ENCODE measurements at regions not wholly inside any gene's neighbourhood (a gene's known extent, or its start where the extent isn't known, plus 50 kb on each side); places are given as distances from the start of the nearest gene placed in this dataset.
"Not testable (repeated sequence)": the region's sequence is repeated elsewhere in the genome, so short reads cannot be mapped to it uniquely, and the experiment has no call there.

GRCh38 chr1:105260001-105260400 is 1510.3 kb downstream of the AMY1C start:
- FAIRE-seq (no peak), DNase-seq (ENCODE audit: insufficient read length, low spot score) (no peak)
- no peak for TF ChIP-seq POLR2A (IDR thresholded peaks at IDR 0.05; ENCODE audit: low read depth, low read length)

GRCh38 chr1:105270966-105271365 is 1521.3 kb downstream of the AMY1C start:
- FAIRE-seq (no peak), DNase-seq (ENCODE audit: insufficient read length, low spot score) (no peak)
- no peak for TF ChIP-seq POLR2A (IDR thresholded peaks at IDR 0.05; ENCODE audit: low read depth, low read length)

- DNase-seq (ENCODE audit: insufficient read length, low spot score); FAIRE-seq: not testable (repeated sequence)
Measured at GRCh38 chr1:105272376-105272775, 1522.7 kb downstream of the AMY1C start.

- TF ChIP-seq POLR2A (IDR thresholded peaks at IDR 0.05; ENCODE audit: low read depth, low read length), result no peak
- DNase-seq (ENCODE audit: insufficient read length, low spot score) (no peak), FAIRE-seq (no peak)
Measured at GRCh38 chr1:105294838-105295237, 1545.1 kb downstream of the AMY1C start.

GRCh38 chr1:105310063-105310462 is 1560.4 kb downstream of the AMY1C start:
- FAIRE-seq (no peak), DNase-seq (ENCODE audit: insufficient read length, low spot score) (no peak)
- TF ChIP-seq POLR2A (IDR thresholded peaks at IDR 0.05; ENCODE audit: low read depth, low read length), result no peak

- no peak for TF ChIP-seq POLR2A (IDR thresholded peaks at IDR 0.05; ENCODE audit: low read depth, low read length)
- no peak for FAIRE-seq
Measured at GRCh38 chr1:105317976-105318375, 1568.3 kb downstream of the AMY1C start.

GRCh38 chr1:105326886-105327285 is 1577.2 kb downstream of the AMY1C start:
- no peak for TF ChIP-seq POLR2A (IDR thresholded peaks at IDR 0.05; ENCODE audit: low read depth, low read length)
- FAIRE-seq, result no peak
- no peak for DNase-seq (ENCODE audit: insufficient read length, low spot score)

More at GRCh38 chr1:105317976-105318375, 1568.3 kb downstream of the AMY1C start:
- DNase-seq (ENCODE audit: insufficient read length, low spot score), result no peak

GRCh38 chr1:105337420-105337819 is 1587.7 kb downstream of the AMY1C start:
- TF ChIP-seq POLR2A (IDR thresholded peaks at IDR 0.05; ENCODE audit: low read depth, low read length), result no peak
- FAIRE-seq, result no peak
- DNase-seq (ENCODE audit: insufficient read length, low spot score), result no peak

GRCh38 chr1:105343317-105343716 is 1593.6 kb downstream of the AMY1C start:
- no peak for TF ChIP-seq POLR2A (IDR thresholded peaks at IDR 0.05; ENCODE audit: low read depth, low read length)
- DNase-seq (ENCODE audit: insufficient read length, low spot score), result no peak
- FAIRE-seq, result no peak

- no peak for TF ChIP-seq POLR2A (IDR thresholded peaks at IDR 0.05; ENCODE audit: low read depth, low read length)
- FAIRE-seq (no peak), DNase-seq (ENCODE audit: insufficient read length, low spot score) (no peak)
Measured at GRCh38 chr1:105359457-105359856, 1609.8 kb downstream of the AMY1C start.

GRCh38 chr1:105362438-105362837 is 1612.7 kb downstream of the AMY1C start:
- no peak for DNase-seq (ENCODE audit: insufficient read length, low spot score)
- TF ChIP-seq POLR2A (IDR thresholded peaks at IDR 0.05; ENCODE audit: low read depth, low read length), result no peak
- FAIRE-seq, result no peak

GRCh38 chr1:105368446-105368845 is 1618.7 kb downstream of the AMY1C start:
- no peak for TF ChIP-seq POLR2A (IDR thresholded peaks at IDR 0.05; ENCODE audit: low read depth, low read length)
- FAIRE-seq (no peak), DNase-seq (ENCODE audit: insufficient read length, low spot score) (no peak)

GRCh38 chr1:105373681-105374080 is 1624.0 kb downstream of the AMY1C start:
- TF ChIP-seq POLR2A (IDR thresholded peaks at IDR 0.05; ENCODE audit: low read depth, low read length), result no peak
- no peak for DNase-seq (ENCODE audit: insufficient read length, low spot score)
- FAIRE-seq, result no peak

GRCh38 chr1:105386489-105386888 is 1636.8 kb downstream of the AMY1C start:
- FAIRE-seq, result no peak
- DNase-seq (ENCODE audit: insufficient read length, low spot score), result no peak
- no peak for TF ChIP-seq POLR2A (IDR thresholded peaks at IDR 0.05; ENCODE audit: low read depth, low read length)

GRCh38 chr1:105396001-105396400 is 1646.3 kb downstream of the AMY1C start:
- no peak for FAIRE-seq
- no peak for TF ChIP-seq POLR2A (IDR thresholded peaks at IDR 0.05; ENCODE audit: low read depth, low read length)
- DNase-seq (ENCODE audit: insufficient read length, low spot score), result no peak

- no peak for TF ChIP-seq POLR2A (IDR thresholded peaks at IDR 0.05; ENCODE audit: low read depth, low read length)
- DNase-seq (ENCODE audit: insufficient read length, low spot score) (no peak), FAIRE-seq (no peak)
Measured at GRCh38 chr1:105398909-105399308, 1649.2 kb downstream of the AMY1C start.
